Uterus (tissue), 2 donors: ENCODE measurements at regions not wholly inside any gene's neighbourhood (a gene's known extent, or its start where the extent isn't known, plus 50 kb on each side); places are given as distances from the start of the nearest gene placed in this dataset.

Source experiments
- CTCF ChIP-seq, 4 experiments: fragments of 200-600 bp in 2 of 4; fragments of 450-650 bp in 2 of 4; sonication (generic) in 2 of 4; IDR thresholded peaks; one replicate each; pipeline ENCODE4 v1.5.1; 2016 to 2019; ENCODE audit warnings: antibody characterized with exemption in 4 of 4, mild to moderate bottlenecking in 2 of 4, moderate library complexity in 1 of 4
- POLR2A ChIP-seq, 2 donors: fragments of 450-650 bp; IDR thresholded peaks; one replicate each; pipeline ENCODE4 v1.6.1; 2016; ENCODE audit warnings: antibody characterized with exemption in 2 of 2, mild to moderate bottlenecking in 1 of 2, moderate library complexity in 1 of 2

- TF ChIP-seq CTCF (IDR thresholded peaks at IDR 0.05): no peak
- TF ChIP-seq POLR2A (IDR thresholded peaks at IDR 0.05): no peak
Measured at GRCh38 chr21:17455451-17455850, 57.4 kb upstream of the CXADR start.
